ENCODE measurements at regions not wholly inside any gene's neighbourhood (a gene's known extent, or its start where the extent isn't known, plus 50 kb on each side); places are given as distances from the start of the nearest gene placed in this dataset.

- Histone ChIP-seq H2AFZ (ENCODE audit: control insufficient read depth, low read depth, low read length) (no peak overlapping the region), H3K36me3 (ENCODE audit: control insufficient read depth in 2 of 2, insufficient read depth in 2 of 2, low read length in 1 of 2) (no peaks in the 10 kb centered on the region), H3K4me1 (ENCODE audit: control insufficient read depth, insufficient read depth, low read length) (no peaks in the 10 kb centered on the region), H3K27me3 (replicated peaks in 1 of 2; ENCODE audit: control insufficient read depth in 2 of 2, insufficient read depth in 2 of 2, low read length in 1 of 2) (no peaks in the 10 kb centered on the region), H3K4me3 (no peak overlapping the region), H4K20me1 (ENCODE audit: control insufficient read depth, insufficient read depth) (no peaks in the 10 kb centered on the region), H3K79me2 (ENCODE audit: control insufficient read depth, insufficient read depth, low read length) (no peaks in the 10 kb centered on the region), H3K9ac (ENCODE audit: control insufficient read depth, insufficient read depth, low read length) (no peak overlapping the region), H3K4me2 (ENCODE audit: control insufficient read depth, insufficient read depth) (no peak overlapping the region), H3K27ac (ENCODE audit: control insufficient read depth, insufficient read depth) (no peak overlapping the region), H3K9me3 (replicated peaks; ENCODE audit: control insufficient read depth, insufficient read depth, low read length) (peaks cover 4% of the 10 kb centered on the region; the same call in 2 of the 3 replicates)
- BruUV-seq (replicated peaks): no TSS peak
- in situ Hi-C loops (cut with MboI) (no loop called here), intact Hi-C loops (cut with micrococcal nuclease; ENCODE audit: unreplicated experiment) (no loop called here)
- TF ChIP-seq, protein P1, sequence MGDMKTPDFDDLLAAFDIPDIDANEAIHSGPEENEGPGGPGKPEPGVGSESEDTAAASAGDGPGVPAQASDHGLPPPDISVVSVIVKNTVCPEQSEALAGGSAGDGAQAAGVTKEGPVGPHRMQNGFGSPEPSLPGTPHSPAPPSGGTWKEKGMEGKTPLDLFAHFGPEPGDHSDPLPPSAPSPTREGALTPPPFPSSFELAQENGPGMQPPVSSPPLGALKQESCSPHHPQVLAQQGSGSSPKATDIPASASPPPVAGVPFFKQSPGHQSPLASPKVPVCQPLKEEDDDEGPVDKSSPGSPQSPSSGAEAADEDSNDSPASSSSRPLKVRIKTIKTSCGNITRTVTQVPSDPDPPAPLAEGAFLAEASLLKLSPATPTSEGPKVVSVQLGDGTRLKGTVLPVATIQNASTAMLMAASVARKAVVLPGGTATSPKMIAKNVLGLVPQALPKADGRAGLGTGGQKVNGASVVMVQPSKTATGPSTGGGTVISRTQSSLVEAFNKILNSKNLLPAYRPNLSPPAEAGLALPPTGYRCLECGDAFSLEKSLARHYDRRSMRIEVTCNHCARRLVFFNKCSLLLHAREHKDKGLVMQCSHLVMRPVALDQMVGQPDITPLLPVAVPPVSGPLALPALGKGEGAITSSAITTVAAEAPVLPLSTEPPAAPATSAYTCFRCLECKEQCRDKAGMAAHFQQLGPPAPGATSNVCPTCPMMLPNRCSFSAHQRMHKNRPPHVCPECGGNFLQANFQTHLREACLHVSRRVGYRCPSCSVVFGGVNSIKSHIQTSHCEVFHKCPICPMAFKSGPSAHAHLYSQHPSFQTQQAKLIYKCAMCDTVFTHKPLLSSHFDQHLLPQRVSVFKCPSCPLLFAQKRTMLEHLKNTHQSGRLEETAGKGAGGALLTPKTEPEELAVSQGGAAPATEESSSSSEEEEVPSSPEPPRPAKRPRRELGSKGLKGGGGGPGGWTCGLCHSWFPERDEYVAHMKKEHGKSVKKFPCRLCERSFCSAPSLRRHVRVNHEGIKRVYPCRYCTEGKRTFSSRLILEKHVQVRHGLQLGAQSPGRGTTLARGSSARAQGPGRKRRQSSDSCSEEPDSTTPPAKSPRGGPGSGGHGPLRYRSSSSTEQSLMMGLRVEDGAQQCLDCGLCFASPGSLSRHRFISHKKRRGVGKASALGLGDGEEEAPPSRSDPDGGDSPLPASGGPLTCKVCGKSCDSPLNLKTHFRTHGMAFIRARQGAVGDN (IDR thresholded peaks at IDR 0.05): no peak
- no peak for TF ChIP-seq TCF3 (IDR thresholded peaks at IDR 0.05; ENCODE audit: borderline replicate concordance, insufficient read depth, low read depth, low read length)
- TF ChIP-seq HDAC2 (IDR thresholded peaks at IDR 0.05): no peak
- no peak for TF ChIP-seq RB1 (IDR thresholded peaks at IDR 0.05; ENCODE audit: borderline replicate concordance)
- TF ChIP-seq, protein P2, sequence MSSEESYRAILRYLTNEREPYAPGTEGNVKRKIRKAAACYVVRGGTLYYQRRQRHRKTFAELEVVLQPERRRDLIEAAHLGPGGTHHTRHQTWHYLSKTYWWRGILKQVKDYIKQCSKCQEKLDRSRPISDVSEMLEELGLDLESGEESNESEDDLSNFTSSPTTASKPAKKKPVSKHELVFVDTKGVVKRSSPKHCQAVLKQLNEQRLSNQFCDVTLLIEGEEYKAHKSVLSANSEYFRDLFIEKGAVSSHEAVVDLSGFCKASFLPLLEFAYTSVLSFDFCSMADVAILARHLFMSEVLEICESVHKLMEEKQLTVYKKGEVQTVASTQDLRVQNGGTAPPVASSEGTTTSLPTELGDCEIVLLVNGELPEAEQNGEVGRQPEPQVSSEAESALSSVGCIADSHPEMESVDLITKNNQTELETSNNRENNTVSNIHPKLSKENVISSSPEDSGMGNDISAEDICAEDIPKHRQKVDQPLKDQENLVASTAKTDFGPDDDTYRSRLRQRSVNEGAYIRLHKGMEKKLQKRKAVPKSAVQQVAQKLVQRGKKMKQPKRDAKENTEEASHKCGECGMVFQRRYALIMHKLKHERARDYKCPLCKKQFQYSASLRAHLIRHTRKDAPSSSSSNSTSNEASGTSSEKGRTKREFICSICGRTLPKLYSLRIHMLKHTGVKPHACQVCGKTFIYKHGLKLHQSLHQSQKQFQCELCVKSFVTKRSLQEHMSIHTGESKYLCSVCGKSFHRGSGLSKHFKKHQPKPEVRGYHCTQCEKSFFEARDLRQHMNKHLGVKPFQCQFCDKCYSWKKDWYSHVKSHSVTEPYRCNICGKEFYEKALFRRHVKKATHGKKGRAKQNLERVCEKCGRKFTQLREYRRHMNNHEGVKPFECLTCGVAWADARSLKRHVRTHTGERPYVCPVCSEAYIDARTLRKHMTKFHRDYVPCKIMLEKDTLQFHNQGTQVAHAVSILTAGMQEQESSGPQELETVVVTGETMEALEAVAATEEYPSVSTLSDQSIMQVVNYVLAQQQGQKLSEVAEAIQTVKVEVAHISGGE (CRISPR knock-in tag; IDR thresholded peaks at IDR 0.05): no peak
- no peak for TF ChIP-seq POLR2A (IDR thresholded peaks at IDR 0.05; ENCODE audit: low read depth, low read length)
- ATAC-seq (no peak), FAIRE-seq (no peak), DNase-seq (ENCODE audit: low read depth, low spot score) (no peak)
- CTCF ChIA-PET: no interaction called here
- SMC1A ChIA-PET (ENCODE audit: uncharacterized antibody, unreplicated experiment): interaction anchor here (1.2 kb wide), 1 partner anchor 10 kb away, joined by 4 read pairs; no protein-coding TSS in a partner anchor
- RAD21 ChIA-PET (ENCODE audit: unreplicated experiment): no interaction called here
- 51% methylated on average over 6 of the region's 6 CpGs for WGBS (ENCODE audit: insufficient coverage, insufficient replicate concordance, low lambda C conversion rate, missing lambda C conversion rate)
- POLR2A ChIA-PET: no interaction called here
These were observed 435.8 kb upstream of the JARID2 start for GRCh38 chr6:14810021-14810420.

All from GM12878 (cell line).